AG20443 (cell line): ENCODE measurements at regions not wholly inside any gene's neighbourhood (a gene's known extent, or its start where the extent isn't known, plus 50 kb on each side); places are given as distances from the start of the nearest gene placed in this dataset.

Source experiments
- DNase-seq: peaks from one replicate; pipeline ENCODE4 v3.0.0; 2012; ENCODE audit warnings: low spot score, mixed read lengths

GRCh38 chrX:10021461-10022272 is 54.5 kb downstream of the CLDN34 start:
- no peak for DNase-seq

GRCh38 chrX:10022273-10022541 is 55.0 kb downstream of the CLDN34 start:
- no peak for DNase-seq

- no peak for DNase-seq
Observed at GRCh38 chrX:10022580-10023245, 55.6 kb downstream of the CLDN34 start.

- DNase-seq: no peak
Observed at GRCh38 chrX:10023821-10024220, 56.7 kb downstream of the CLDN34 start.

- DNase-seq: no peak
Observed at GRCh38 chrX:10025742-10026493, 58.8 kb downstream of the CLDN34 start.

GRCh38 chrX:10028283-10029104 is 61.3 kb downstream of the CLDN34 start:
- DNase-seq: no peak

GRCh38 chrX:10030570-10030969 is 63.4 kb downstream of the CLDN34 start:
- DNase-seq: no peak

GRCh38 chrX:10031746-10032145 is 64.6 kb downstream of the CLDN34 start:
- no peak for DNase-seq

- no peak for DNase-seq
Observed at GRCh38 chrX:10032147-10032546, 65.0 kb downstream of the CLDN34 start.

GRCh38 chrX:10033375-10034007 is 66.3 kb downstream of the CLDN34 start:
- no peak for DNase-seq

- no peak for DNase-seq
Observed at GRCh38 chrX:10034740-10035260, 67.6 kb downstream of the CLDN34 start.

GRCh38 chrX:10038585-10038984 is 71.4 kb downstream of the CLDN34 start:
- DNase-seq: no peak

- peak; percentile 17 for DNase-seq
Observed at GRCh38 chrX:10039821-10040793, 72.9 kb downstream of the CLDN34 start.

GRCh38 chrX:10040961-10041360 is 73.8 kb downstream of the CLDN34 start:
- DNase-seq: no peak

- DNase-seq: peak; percentile 44
Observed at GRCh38 chrX:10041383-10041782, 74.2 kb downstream of the CLDN34 start.

- DNase-seq: no peak
Observed at GRCh38 chrX:10042055-10042454, 74.9 kb downstream of the CLDN34 start.

- DNase-seq: no peak
Observed at GRCh38 chrX:10043386-10043785, 76.2 kb downstream of the CLDN34 start.

- no peak for DNase-seq
Observed at GRCh38 chrX:10044021-10044420, 76.9 kb downstream of the CLDN34 start.

- peak; percentile 17 for DNase-seq
Observed at GRCh38 chrX:10045327-10046000, 78.3 kb downstream of the CLDN34 start.

- DNase-seq: no peak
Observed at GRCh38 chrX:10047133-10047532, 80.0 kb downstream of the CLDN34 start.
